Stimulated activated CD4-positive, alpha-beta T cell treated with anti-CD3 and anti-CD28 coated beads, Interleukin-12 subunit alpha, Interleukin-12 subunit beta, amount 100 ng/mL, for 48 hours (primary cell): ENCODE measurements at regions not wholly inside any gene's neighbourhood (a gene's known extent, or its start where the extent isn't known, plus 50 kb on each side); places are given as distances from the start of the nearest gene placed in this dataset.

Experiments used
- DNase-seq, 3 donors: peaks; one replicate each; pipeline ENCODE4 v3.0.0-alpha.2; 2020; ENCODE audit warnings: low read depth in 2 of 3, low spot score in 1 of 3

GRCh38 chr4:67234296-67234695, 311.0 kb downstream of the CENPC start:
- no peak for DNase-seq

- DNase-seq: no peak
Observed at GRCh38 chr4:67229148-67229547, 316.2 kb downstream of the CENPC start.

- DNase-seq: no peak
Observed at GRCh38 chr4:67220861-67221260, 324.4 kb downstream of the CENPC start.

- no peak for DNase-seq
Observed at GRCh38 chr4:67218883-67219282, 326.4 kb downstream of the CENPC start.

- DNase-seq: no peak
Observed at GRCh38 chr4:67207941-67208441, 337.3 kb downstream of the CENPC start.

- DNase-seq: no peak
Observed at GRCh38 chr4:67204441-67204840, 340.9 kb downstream of the CENPC start.

GRCh38 chr4:67201334-67201733, 344.0 kb downstream of the CENPC start:
- DNase-seq: no peak

GRCh38 chr4:67198727-67199126, 346.6 kb downstream of the CENPC start:
- DNase-seq: no peak

- DNase-seq: no peak
Observed at GRCh38 chr4:67167849-67168248, 377.5 kb downstream of the CENPC start.

- no peak for DNase-seq
Observed at GRCh38 chr4:67162690-67163089, 382.6 kb downstream of the CENPC start.

GRCh38 chr4:67161311-67161710, 384.0 kb downstream of the CENPC start:
- DNase-seq: no peak

GRCh38 chr4:67160394-67160793, 384.9 kb downstream of the CENPC start:
- DNase-seq: no peak

GRCh38 chr4:67158666-67159065, 386.6 kb downstream of the CENPC start:
- no peak for DNase-seq

- no peak for DNase-seq
Observed at GRCh38 chr4:67152976-67153375, 392.3 kb downstream of the CENPC start.

GRCh38 chr4:67151376-67152343, 393.6 kb downstream of the CENPC start:
- DNase-seq: no peak

GRCh38 chr4:67141586-67141985, 403.7 kb downstream of the CENPC start:
- DNase-seq: no peak

GRCh38 chr4:67134616-67135015, 410.7 kb downstream of the CENPC start:
- no peak for DNase-seq

- no peak for DNase-seq
Observed at GRCh38 chr4:67133162-67133561, 412.1 kb downstream of the CENPC start.

GRCh38 chr4:67131224-67131623, 414.1 kb downstream of the CENPC start:
- no peak for DNase-seq

GRCh38 chr4:67130411-67130810, 414.9 kb downstream of the CENPC start:
- no peak for DNase-seq

GRCh38 chr4:67126570-67126969, 418.7 kb downstream of the CENPC start:
- no peak for DNase-seq

- DNase-seq: no peak
Observed at GRCh38 chr4:67125636-67126514, 419.4 kb downstream of the CENPC start.
